K562 (cell line): ENCODE measurements at regions not wholly inside any gene's neighbourhood (a gene's known extent, or its start where the extent isn't known, plus 50 kb on each side); places are given as distances from the start of the nearest gene placed in this dataset.

Experiments used
- ATAC-seq: fragments of 200-7000 bp; cut with Tn5 transposase; 3 replicates; pipeline ENCODE4 v1.9.1; 2020; ENCODE audit warnings: moderate library complexity
- BruUV-seq: library from RNA; stranded (reverse); fragments of 400-500 nt; replicated peaks from 2 replicates; lab custom pipeline; 2021; lab: Mats Ljungman, UMichigan
- CTCF ChIA-PET: fragments of 300-600 bp; formaldehyde crosslinking; extraction: SDS; loops from one replicate; lab custom pipeline; 2021; ENCODE audit warnings: low intra/inter-chr PET ratio; lab: Yijun Ruan, JAX
- POLR2A ChIA-PET: fragments of 300-600, 350-650 bp; sonication (Branson Sonifier 250); formaldehyde crosslinking; extraction: SDS; loops from one replicate; lab custom pipeline; 2021; ENCODE audit warnings: antibody characterized with exemption, inconsistent platforms; lab: Yijun Ruan, JAX
- DNase-seq, 4 experiments: peaks; one replicate each; pipeline versions ENCODE4 v3.0.0 to v3.0.0-alpha.2; 2011 to 2018; ENCODE audit warnings: low spot score in 3 of 4, mixed read lengths in 3 of 4; ENCODE audit errors: extremely low read depth in 1 of 4
- FAIRE-seq: peaks from 2 replicates; lab custom pipeline; 2011; peaks lifted over from hg19 to GRCh38; lab: Jason Lieb, UNC
- H2AFZ ChIP-seq: 2 replicates; pipeline ENCODE4 v1.6.0; 2011; ENCODE audit warnings: low read depth, low read length, control low read depth, inconsistent platforms
- H3K27ac ChIP-seq: fragments of 200-600 bp; 3 replicates; pipeline ENCODE4 v1.8.0; 2011; ENCODE audit warnings: low read depth, mild to moderate bottlenecking, control low read depth, inconsistent platforms, low read length, moderate library complexity, mixed read lengths; ENCODE audit errors: extremely low read depth
- H3K27me3 ChIP-seq, 2 experiments: fragments of 300-600 bp in 1 of 2; 2 replicates in 1 of 2; 3 replicates in 1 of 2; pipeline versions ENCODE4 v1.6.0 to v1.8.0; 2011; ENCODE audit warnings: inconsistent platforms in 2 of 2, low read length in 2 of 2, mild to moderate bottlenecking in 1 of 2, mixed read lengths in 1 of 2, moderate library complexity in 1 of 2; ENCODE audit not compliant: control insufficient read depth in 2 of 2, insufficient read depth in 2 of 2
- H3K36me3 ChIP-seq: fragments of 300-600 bp; 3 replicates; pipeline ENCODE4 v1.8.0; 2011; ENCODE audit warnings: mild to moderate bottlenecking, low read length, inconsistent platforms; ENCODE audit not compliant: control insufficient read depth, insufficient read depth
- H3K4me1 ChIP-seq, 2 experiments: fragments of 200-600 bp in 1 of 2; replicated peaks in 1 of 2; 2 replicates in 1 of 2; 3 replicates in 1 of 2; pipeline versions ENCODE4 v1.5.1 to v1.8.0; 2011; ENCODE audit warnings: inconsistent platforms in 2 of 2, low read length in 2 of 2, mild to moderate bottlenecking in 1 of 2, mixed read lengths in 1 of 2, moderate library complexity in 1 of 2; ENCODE audit not compliant: control insufficient read depth in 2 of 2, insufficient read depth in 2 of 2
- H3K4me2 ChIP-seq: 2 replicates; pipeline ENCODE4 v1.6.1; 2011; ENCODE audit warnings: low read length, control low read depth, inconsistent platforms, mixed read lengths; ENCODE audit not compliant: insufficient read depth
- H3K4me3 ChIP-seq: fragments of 200-600 bp; sonication (generic), shearing (Covaris generic); 2 replicates; pipeline ENCODE4 v1.5.1; 2016; ENCODE audit warnings: control low read depth, inconsistent platforms
- H3K79me2 ChIP-seq: fragments of 200-600 bp; 3 replicates; pipeline ENCODE4 v1.8.0; 2011; ENCODE audit warnings: low read length, inconsistent platforms; ENCODE audit not compliant: control insufficient read depth, insufficient read depth
- H3K9ac ChIP-seq, 2 experiments: 2 replicates each; pipeline versions ENCODE4 v1.6.0 to v1.6.1; 2011; ENCODE audit warnings: low read depth in 2 of 2, low read length in 2 of 2, control low read depth in 1 of 2, inconsistent platforms in 1 of 2, mild to moderate bottlenecking in 1 of 2, mixed read lengths in 1 of 2; ENCODE audit not compliant: insufficient read depth in 1 of 2
- H3K9me1 ChIP-seq: one replicate; pipeline ENCODE4 v1.6.0; 2011; ENCODE audit warnings: inconsistent platforms, mild to moderate bottlenecking, low read length, moderate library complexity; ENCODE audit not compliant: control insufficient read depth, insufficient read depth
- H3K9me3 ChIP-seq: replicated peaks from 2 replicates; pipeline ENCODE4 v1.5.1; 2011; ENCODE audit warnings: low read depth, low read length, inconsistent platforms; ENCODE audit not compliant: control insufficient read depth, insufficient read depth
- H4K20me1 ChIP-seq: replicated peaks from 2 replicates; pipeline ENCODE4 v1.6.1; 2011; ENCODE audit warnings: low read length, inconsistent platforms, mixed read lengths; ENCODE audit not compliant: control insufficient read depth, insufficient read depth
- CTBP1 ChIP-seq: fragments of 450-650 bp; IDR thresholded peaks from 2 replicates; pipeline ENCODE4 v1.6.1; 2016; ENCODE audit warnings: borderline replicate concordance
- EZH2 ChIP-seq: IDR thresholded peaks from 2 replicates; pipeline ENCODE4 v1.6.1; 2012; ENCODE audit warnings: low read depth, mild to moderate bottlenecking, inconsistent platforms, low read length, borderline replicate concordance
- NR2F6 ChIP-seq: fragments of 450-650 bp; formaldehyde crosslinking; IDR thresholded peaks from 2 replicates; pipeline ENCODE4 v1.4.0; 2020; ENCODE audit warnings: mild to moderate bottlenecking
- PPARD ChIP-seq: fragments of 250-450 bp; sonication (Bioruptor Pico); IDR thresholded peaks from 2 replicates; pipeline ENCODE4 v1.8.0; 2022; ENCODE audit warnings: inconsistent platforms, mild to moderate bottlenecking, moderate library complexity
- SUPT5H ChIP-seq: fragments of 450-650 bp; IDR thresholded peaks from 2 replicates; pipeline ENCODE4 v1.6.1; 2016
- ZC3H8 ChIP-seq: fragments of 450-650 bp; IDR thresholded peaks from 2 replicates; pipeline ENCODE4 v1.6.1; 2017
- ZNF507 ChIP-seq: conservative IDR thresholded peaks from 2 replicates; pipeline ENCODE4 v1.6.1; 2017; ENCODE audit warnings: missing genetic modification characterization, missing compliant biosample characterization
- ZSCAN29 ChIP-seq: fragments of 450-650 bp; IDR thresholded peaks from 2 replicates; pipeline ENCODE4 v1.6.1; 2017
- WGBS: fragments of 100-300 bp; shearing (Covaris generic); methylation state at CpG from one replicate; pipeline ENCODE4 v1.1.6; 2016; ENCODE audit warnings: low coverage, mixed read lengths; ENCODE audit not compliant: insufficient coverage; ENCODE audit errors: missing lambda C conversion rate; 5-methylcytosine and 5-hydroxymethylcytosine counted together
- in situ Hi-C: fragments of 300-500 bp; cut with MboI; formaldehyde crosslinking; loops from 4 replicates; pipeline ENCODE4 v1.15.0; 2018; ENCODE audit warnings: inconsistent platforms, mixed read lengths
- intact Hi-C: fragments of 100-400 bp; cut with micrococcal nuclease; formaldehyde crosslinking; loops from 2 replicates; pipeline ENCODE4 v1.14.2; 2022
- TF ChIP-seq, protein P1 (sequence below): fragments of 450-650 bp; IDR thresholded peaks from 2 replicates; pipeline ENCODE4 v1.6.1; 2016; ENCODE audit warnings: mild to moderate bottlenecking
- TF ChIP-seq, protein P2 (sequence below): fragments of 250-450 bp; sonication (Bioruptor Pico); IDR thresholded peaks from 2 replicates; pipeline ENCODE4 v1.6.1; 2021; ENCODE audit warnings: mild to moderate bottlenecking
- TF ChIP-seq, protein P3 (sequence below): fragments of 450-650 bp; IDR thresholded peaks from 2 replicates; pipeline ENCODE4 v1.6.1; 2017; ENCODE audit warnings: mild to moderate bottlenecking, moderate library complexity
- TF ChIP-seq, protein P4 (sequence below): fragments of 250-450 bp; sonication (Bioruptor Pico); IDR thresholded peaks from 2 replicates; pipeline ENCODE4 v1.5.0; 2021; ENCODE audit warnings: mild to moderate bottlenecking, borderline replicate concordance

DNA sequence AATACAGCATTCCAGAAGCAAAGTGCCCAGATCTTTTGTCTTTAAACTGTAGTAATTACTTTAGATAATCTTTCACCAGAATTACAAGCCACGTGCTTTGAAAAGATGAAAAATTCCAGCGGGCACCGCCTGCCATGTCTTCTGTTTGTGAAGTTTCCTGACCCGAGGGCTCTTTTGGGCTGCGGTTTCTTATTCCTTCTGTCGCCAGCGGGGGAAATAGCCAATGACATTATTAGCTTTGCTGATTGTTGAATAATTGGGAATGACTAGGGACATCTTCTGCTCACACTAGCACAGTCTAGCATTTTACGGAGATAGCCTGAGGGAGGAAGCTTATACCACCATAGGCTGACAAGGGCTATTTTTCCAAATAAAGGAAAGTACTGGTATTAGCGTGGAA, 124.7 kb downstream of the SAMD5 start:
- Histone ChIP-seq H3K4me2 (no peak overlapping the region), H3K4me1 (no peaks in the 10 kb centered on the region), H3K9ac (no peak overlapping the region), H4K20me1 (no peaks in the 10 kb centered on the region), H3K9me3 (no peaks in the 10 kb centered on the region), H3K27me3 (peaks cover 14 to 15% of the 10 kb centered on the region in 2 experiments; a peak in 3 of 5 replicates), H2AFZ (no peak overlapping the region), H3K27ac (no peak overlapping the region), H3K79me2 (no peaks in the 10 kb centered on the region), H3K36me3 (no peaks in the 10 kb centered on the region), H3K4me3 (no peak overlapping the region), H3K9me1 (no peaks in the 10 kb centered on the region)
- ATAC-seq (no peak), FAIRE-seq (no peak), DNase-seq (no peak)
- ChIA-PET POLR2A (interaction anchor here (0.6 kb wide), 1 partner anchor 10 kb away, joined by 3 read pairs; no protein-coding TSS in a partner anchor), CTCF (interaction anchor here (0.7 kb wide), 1 partner anchor 801 kb away, joined by 5 read pairs; no protein-coding TSS in a partner anchor)
- intact Hi-C loops: no loop called here
- WGBS: 5% methylated on average over 9 of the region's 9 CpGs
- no TSS peak for BruUV-seq
- in situ Hi-C loops: no loop called here
- TF ChIP-seq, protein P1, sequence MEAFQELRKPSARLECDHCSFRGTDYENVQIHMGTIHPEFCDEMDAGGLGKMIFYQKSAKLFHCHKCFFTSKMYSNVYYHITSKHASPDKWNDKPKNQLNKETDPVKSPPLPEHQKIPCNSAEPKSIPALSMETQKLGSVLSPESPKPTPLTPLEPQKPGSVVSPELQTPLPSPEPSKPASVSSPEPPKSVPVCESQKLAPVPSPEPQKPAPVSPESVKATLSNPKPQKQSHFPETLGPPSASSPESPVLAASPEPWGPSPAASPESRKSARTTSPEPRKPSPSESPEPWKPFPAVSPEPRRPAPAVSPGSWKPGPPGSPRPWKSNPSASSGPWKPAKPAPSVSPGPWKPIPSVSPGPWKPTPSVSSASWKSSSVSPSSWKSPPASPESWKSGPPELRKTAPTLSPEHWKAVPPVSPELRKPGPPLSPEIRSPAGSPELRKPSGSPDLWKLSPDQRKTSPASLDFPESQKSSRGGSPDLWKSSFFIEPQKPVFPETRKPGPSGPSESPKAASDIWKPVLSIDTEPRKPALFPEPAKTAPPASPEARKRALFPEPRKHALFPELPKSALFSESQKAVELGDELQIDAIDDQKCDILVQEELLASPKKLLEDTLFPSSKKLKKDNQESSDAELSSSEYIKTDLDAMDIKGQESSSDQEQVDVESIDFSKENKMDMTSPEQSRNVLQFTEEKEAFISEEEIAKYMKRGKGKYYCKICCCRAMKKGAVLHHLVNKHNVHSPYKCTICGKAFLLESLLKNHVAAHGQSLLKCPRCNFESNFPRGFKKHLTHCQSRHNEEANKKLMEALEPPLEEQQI: no peak
- TF ChIP-seq SUPT5H (no peak), NR2F6 (CRISPR knock-in tag) (no peak), CTBP1 (no peak), PPARD (CRISPR knock-in tag) (no peak), ZNF507 (tag) (no peak), ZSCAN29 (no peak), EZH2 (no peak), ZC3H8 (no peak)
- TF ChIP-seq, protein P2, sequence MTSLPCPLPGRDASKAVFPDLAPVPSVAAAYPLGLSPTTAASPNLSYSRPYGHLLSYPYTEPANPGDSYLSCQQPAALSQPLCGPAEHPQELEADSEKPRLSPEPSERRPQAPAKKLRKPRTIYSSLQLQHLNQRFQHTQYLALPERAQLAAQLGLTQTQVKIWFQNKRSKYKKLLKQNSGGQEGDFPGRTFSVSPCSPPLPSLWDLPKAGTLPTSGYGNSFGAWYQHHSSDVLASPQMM: no peak
- TF ChIP-seq, protein P3, sequence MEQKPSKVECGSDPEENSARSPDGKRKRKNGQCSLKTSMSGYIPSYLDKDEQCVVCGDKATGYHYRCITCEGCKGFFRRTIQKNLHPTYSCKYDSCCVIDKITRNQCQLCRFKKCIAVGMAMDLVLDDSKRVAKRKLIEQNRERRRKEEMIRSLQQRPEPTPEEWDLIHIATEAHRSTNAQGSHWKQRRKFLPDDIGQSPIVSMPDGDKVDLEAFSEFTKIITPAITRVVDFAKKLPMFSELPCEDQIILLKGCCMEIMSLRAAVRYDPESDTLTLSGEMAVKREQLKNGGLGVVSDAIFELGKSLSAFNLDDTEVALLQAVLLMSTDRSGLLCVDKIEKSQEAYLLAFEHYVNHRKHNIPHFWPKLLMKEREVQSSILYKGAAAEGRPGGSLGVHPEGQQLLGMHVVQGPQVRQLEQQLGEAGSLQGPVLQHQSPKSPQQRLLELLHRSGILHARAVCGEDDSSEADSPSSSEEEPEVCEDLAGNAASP: no peak
- TF ChIP-seq, protein P4, sequence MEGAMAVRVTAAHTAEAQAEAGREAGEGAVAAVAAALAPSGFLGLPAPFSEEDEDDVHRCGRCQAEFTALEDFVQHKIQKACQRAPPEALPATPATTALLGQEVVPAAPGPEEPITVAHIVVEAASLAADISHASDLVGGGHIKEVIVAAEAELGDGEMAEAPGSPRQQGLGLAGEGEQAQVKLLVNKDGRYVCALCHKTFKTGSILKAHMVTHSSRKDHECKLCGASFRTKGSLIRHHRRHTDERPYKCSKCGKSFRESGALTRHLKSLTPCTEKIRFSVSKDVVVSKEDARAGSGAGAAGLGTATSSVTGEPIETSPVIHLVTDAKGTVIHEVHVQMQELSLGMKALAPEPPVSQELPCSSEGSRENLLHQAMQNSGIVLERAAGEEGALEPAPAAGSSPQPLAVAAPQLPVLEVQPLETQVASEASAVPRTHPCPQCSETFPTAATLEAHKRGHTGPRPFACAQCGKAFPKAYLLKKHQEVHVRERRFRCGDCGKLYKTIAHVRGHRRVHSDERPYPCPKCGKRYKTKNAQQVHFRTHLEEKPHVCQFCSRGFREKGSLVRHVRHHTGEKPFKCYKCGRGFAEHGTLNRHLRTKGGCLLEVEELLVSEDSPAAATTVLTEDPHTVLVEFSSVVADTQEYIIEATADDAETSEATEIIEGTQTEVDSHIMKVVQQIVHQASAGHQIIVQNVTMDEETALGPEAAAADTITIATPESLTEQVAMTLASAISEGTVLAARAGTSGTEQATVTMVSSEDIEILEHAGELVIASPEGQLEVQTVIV (CRISPR knock-in tag): no peak
